Hepatocyte (in vitro differentiated cells): ENCODE measurements at regions not wholly inside any gene's neighbourhood (a gene's known extent, or its start where the extent isn't known, plus 50 kb on each side); places are given as distances from the start of the nearest gene placed in this dataset.

Experiments used
- DNase-seq: peaks from one replicate; pipeline ENCODE4 v3.0.0-alpha.2; 2016; ENCODE audit warnings: low spot score
- H2AFZ ChIP-seq: fragments of 200-600 bp; sonication (generic); 2 replicates; pipeline ENCODE4 v1.6.0; 2016; ENCODE audit warnings: antibody characterized with exemption, mild to moderate bottlenecking
- H3K27ac ChIP-seq: fragments of 200-600 bp; sonication (generic); 2 replicates; pipeline ENCODE4 v1.5.1; 2016; ENCODE audit warnings: mild to moderate bottlenecking
- H3K27me3 ChIP-seq: fragments of 200-600 bp; sonication (generic); 2 replicates; pipeline ENCODE4 v1.6.1; 2016
- H3K36me3 ChIP-seq: fragments of 200-600 bp; sonication (generic); replicated peaks from 2 replicates; pipeline ENCODE4 v1.5.1; 2016; ENCODE audit warnings: low read depth; ENCODE audit not compliant: insufficient read depth
- H3K4me1 ChIP-seq: fragments of 200-600 bp; sonication (generic); 2 replicates; pipeline ENCODE4 v1.5.1; 2016; ENCODE audit warnings: mild to moderate bottlenecking, moderate library complexity; ENCODE audit not compliant: insufficient read depth
- H3K4me2 ChIP-seq: fragments of 200-600 bp; sonication (generic); 2 replicates; pipeline ENCODE4 v1.6.0; 2016
- H3K4me3 ChIP-seq: fragments of 200-600 bp; sonication (generic); 2 replicates; pipeline ENCODE4 v1.5.1; 2016; ENCODE audit warnings: mild to moderate bottlenecking
- H3K79me2 ChIP-seq: fragments of 200-600 bp; sonication (generic); 2 replicates; pipeline ENCODE4 v1.6.0; 2017; ENCODE audit warnings: mild to moderate bottlenecking
- H3K9me2 ChIP-seq: fragments of 200-600 bp; sonication (generic); replicated peaks from 2 replicates; pipeline ENCODE4 v1.6.0; 2017; ENCODE audit warnings: mild to moderate bottlenecking; ENCODE audit not compliant: insufficient read depth
- H3K9me3 ChIP-seq: fragments of 200-600 bp; sonication (generic); 2 replicates; pipeline ENCODE4 v1.5.1; 2016; ENCODE audit warnings: low read depth, mild to moderate bottlenecking
- H4K20me1 ChIP-seq: fragments of 200-600 bp; sonication (generic); 2 replicates; pipeline ENCODE4 v1.6.0; 2016; ENCODE audit warnings: mild to moderate bottlenecking; ENCODE audit not compliant: insufficient read depth, poor library complexity, severe bottlenecking
- CTCF ChIP-seq: fragments of 200-600 bp; sonication (generic); IDR thresholded peaks from 2 replicates; pipeline ENCODE4 v1.5.1; 2016; ENCODE audit warnings: antibody characterized with exemption, mild to moderate bottlenecking; ENCODE audit not compliant: poor library complexity
- EZH2 ChIP-seq: fragments of 200-600 bp; sonication (generic); IDR thresholded peaks from 2 replicates; pipeline ENCODE4 v1.6.1; 2016; ENCODE audit warnings: antibody characterized with exemption, mild to moderate bottlenecking, borderline replicate concordance
- EZH2phosphoT487 ChIP-seq: fragments of 200-600 bp; sonication (generic); IDR thresholded peaks from one replicate; pipeline ENCODE4 v1.6.1; 2018; ENCODE audit warnings: antibody characterized with exemption, mild to moderate bottlenecking, low read depth, moderate library complexity; ENCODE audit not compliant: unreplicated experiment, severe bottlenecking
- WGBS: methylation state at CpG from one replicate; pipeline ENCODE4 v1.1.6; 2016; ENCODE audit warnings: low lambda C conversion rate; ENCODE audit errors: missing lambda C conversion rate; 5-methylcytosine and 5-hydroxymethylcytosine counted together

GRCh38 chr16:9680968-9681367 lies 501.3 kb downstream of the GRIN2A start:
- Histone ChIP-seq H2AFZ (no peak overlapping the region), H3K9me2 (no peaks in the 10 kb centered on the region), H3K4me1 (no peaks in the 10 kb centered on the region), H3K79me2 (no peaks in the 10 kb centered on the region), H3K4me2 (no peak overlapping the region), H3K27me3 (peaks cover 31% of the 10 kb centered on the region), H3K27ac (no peak overlapping the region), H3K4me3 (no peak overlapping the region), H4K20me1 (no peaks in the 10 kb centered on the region), H3K36me3 (no peaks in the 10 kb centered on the region), H3K9me3 (no peaks in the 10 kb centered on the region)
- DNase-seq: no peak
- TF ChIP-seq CTCF: no peak
- TF ChIP-seq EZH2: no peak
- no peak for TF ChIP-seq EZH2phosphoT487
- 72% methylated on average over 2 of the region's 2 CpGs for WGBS

GRCh38 chr16:9681508-9681907 lies 500.7 kb downstream of the GRIN2A start:
- Histone ChIP-seq H3K4me3 (no peak overlapping the region), H3K27ac (no peak overlapping the region), H3K4me1 (no peaks in the 10 kb centered on the region), H3K9me3 (no peaks in the 10 kb centered on the region), H3K36me3 (no peaks in the 10 kb centered on the region), H3K27me3 (peaks cover 31% of the 10 kb centered on the region), H4K20me1 (no peaks in the 10 kb centered on the region), H3K79me2 (no peaks in the 10 kb centered on the region), H3K9me2 (no peaks in the 10 kb centered on the region), H2AFZ (no peak overlapping the region), H3K4me2 (no peak overlapping the region)
- TF ChIP-seq CTCF (no peak), EZH2phosphoT487 (no peak), EZH2 (no peak)
- DNase-seq: no peak
- WGBS: 75% methylated on average over 9 of the region's 9 CpGs

GRCh38 chr16:9682320-9682719 lies 499.9 kb downstream of the GRIN2A start:
- TF ChIP-seq EZH2: no peak
- TF ChIP-seq EZH2phosphoT487: no peak
- no peak for TF ChIP-seq CTCF
- no peaks in the 10 kb centered on the region for H3K4me1 ChIP-seq
- H3K9me3 ChIP-seq: no peaks in the 10 kb centered on the region
- WGBS: 41% methylated on average over 2 of the region's 2 CpGs
- no peaks in the 10 kb centered on the region for H3K36me3 ChIP-seq
- DNase-seq: no peak
- no peaks in the 10 kb centered on the region for H3K79me2 ChIP-seq
- no peak overlapping the region for H2AFZ ChIP-seq
- no peaks in the 10 kb centered on the region for H3K9me2 ChIP-seq
- H3K27me3 ChIP-seq: peaks cover 31% of the 10 kb centered on the region
- no peaks in the 10 kb centered on the region for H4K20me1 ChIP-seq
- no peak overlapping the region for H3K4me2 ChIP-seq
- no peak overlapping the region for H3K4me3 ChIP-seq
- no peak overlapping the region for H3K27ac ChIP-seq

GRCh38 chr16:9683677-9684076 lies 498.6 kb downstream of the GRIN2A start:
- no peak overlapping the region for H3K27ac ChIP-seq
- DNase-seq: no peak
- H3K79me2 ChIP-seq: no peaks in the 10 kb centered on the region
- H4K20me1 ChIP-seq: no peaks in the 10 kb centered on the region
- TF ChIP-seq EZH2: no peak
- no peaks in the 10 kb centered on the region for H3K9me3 ChIP-seq
- no peak overlapping the region for H3K4me2 ChIP-seq
- H3K4me3 ChIP-seq: no peak overlapping the region
- H3K4me1 ChIP-seq: no peaks in the 10 kb centered on the region
- H3K27me3 ChIP-seq: peaks cover 25% of the 10 kb centered on the region
- H3K9me2 ChIP-seq: no peaks in the 10 kb centered on the region
- no peaks in the 10 kb centered on the region for H3K36me3 ChIP-seq
- no peak overlapping the region for H2AFZ ChIP-seq
